Lower leg skin (tissue), 3 donors: ENCODE measurements at regions not wholly inside any gene's neighbourhood (a gene's known extent, or its start where the extent isn't known, plus 50 kb on each side); places are given as distances from the start of the nearest gene placed in this dataset.

Experiments
- CTCF ChIP-seq, 3 donors: fragments of 450-650 bp; IDR thresholded peaks; one replicate each; pipeline ENCODE4 v1.5.1; 2016; ENCODE audit warnings: antibody characterized with exemption in 3 of 3, mild to moderate bottlenecking in 3 of 3, moderate library complexity in 2 of 3
- POLR2A ChIP-seq, 2 donors: fragments of 450-650 bp; IDR thresholded peaks; one replicate each; pipeline ENCODE4 v1.6.1; 2016 to 2017; ENCODE audit warnings: antibody characterized with exemption in 2 of 2, mild to moderate bottlenecking in 1 of 2, moderate library complexity in 1 of 2

- TF ChIP-seq CTCF (IDR thresholded peaks at IDR 0.05) (no peak), POLR2A (IDR thresholded peaks at IDR 0.05) (no peak)
Measured at GRCh38 chr10:131016556-131016955, 295.0 kb downstream of the TCERG1L start.
